ENCODE measurements at regions not wholly inside any gene's neighbourhood (a gene's known extent, or its start where the extent isn't known, plus 50 kb on each side); places are given as distances from the start of the nearest gene placed in this dataset.

DNA sequence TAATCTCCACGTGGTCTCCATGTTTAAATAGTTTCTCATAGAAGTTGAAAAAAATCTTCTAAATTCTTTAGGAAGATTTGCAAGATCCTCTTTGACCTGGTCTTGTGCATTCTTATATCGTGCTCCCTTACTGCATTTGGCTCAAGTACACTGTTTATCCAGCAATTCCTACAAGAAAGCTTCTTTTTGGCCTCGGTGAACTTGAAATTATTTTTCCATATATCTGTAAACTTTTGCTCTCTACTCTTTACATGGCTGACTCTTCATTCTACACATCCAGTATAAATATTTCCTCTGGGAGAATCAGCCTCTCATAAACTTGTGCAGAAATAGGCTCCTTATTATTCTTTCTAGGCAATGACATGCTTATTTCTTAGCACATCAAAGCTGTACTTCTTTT lies 1457.9 kb upstream of the PRR20A start (continued):
- TF ChIP-seq, protein P1, sequence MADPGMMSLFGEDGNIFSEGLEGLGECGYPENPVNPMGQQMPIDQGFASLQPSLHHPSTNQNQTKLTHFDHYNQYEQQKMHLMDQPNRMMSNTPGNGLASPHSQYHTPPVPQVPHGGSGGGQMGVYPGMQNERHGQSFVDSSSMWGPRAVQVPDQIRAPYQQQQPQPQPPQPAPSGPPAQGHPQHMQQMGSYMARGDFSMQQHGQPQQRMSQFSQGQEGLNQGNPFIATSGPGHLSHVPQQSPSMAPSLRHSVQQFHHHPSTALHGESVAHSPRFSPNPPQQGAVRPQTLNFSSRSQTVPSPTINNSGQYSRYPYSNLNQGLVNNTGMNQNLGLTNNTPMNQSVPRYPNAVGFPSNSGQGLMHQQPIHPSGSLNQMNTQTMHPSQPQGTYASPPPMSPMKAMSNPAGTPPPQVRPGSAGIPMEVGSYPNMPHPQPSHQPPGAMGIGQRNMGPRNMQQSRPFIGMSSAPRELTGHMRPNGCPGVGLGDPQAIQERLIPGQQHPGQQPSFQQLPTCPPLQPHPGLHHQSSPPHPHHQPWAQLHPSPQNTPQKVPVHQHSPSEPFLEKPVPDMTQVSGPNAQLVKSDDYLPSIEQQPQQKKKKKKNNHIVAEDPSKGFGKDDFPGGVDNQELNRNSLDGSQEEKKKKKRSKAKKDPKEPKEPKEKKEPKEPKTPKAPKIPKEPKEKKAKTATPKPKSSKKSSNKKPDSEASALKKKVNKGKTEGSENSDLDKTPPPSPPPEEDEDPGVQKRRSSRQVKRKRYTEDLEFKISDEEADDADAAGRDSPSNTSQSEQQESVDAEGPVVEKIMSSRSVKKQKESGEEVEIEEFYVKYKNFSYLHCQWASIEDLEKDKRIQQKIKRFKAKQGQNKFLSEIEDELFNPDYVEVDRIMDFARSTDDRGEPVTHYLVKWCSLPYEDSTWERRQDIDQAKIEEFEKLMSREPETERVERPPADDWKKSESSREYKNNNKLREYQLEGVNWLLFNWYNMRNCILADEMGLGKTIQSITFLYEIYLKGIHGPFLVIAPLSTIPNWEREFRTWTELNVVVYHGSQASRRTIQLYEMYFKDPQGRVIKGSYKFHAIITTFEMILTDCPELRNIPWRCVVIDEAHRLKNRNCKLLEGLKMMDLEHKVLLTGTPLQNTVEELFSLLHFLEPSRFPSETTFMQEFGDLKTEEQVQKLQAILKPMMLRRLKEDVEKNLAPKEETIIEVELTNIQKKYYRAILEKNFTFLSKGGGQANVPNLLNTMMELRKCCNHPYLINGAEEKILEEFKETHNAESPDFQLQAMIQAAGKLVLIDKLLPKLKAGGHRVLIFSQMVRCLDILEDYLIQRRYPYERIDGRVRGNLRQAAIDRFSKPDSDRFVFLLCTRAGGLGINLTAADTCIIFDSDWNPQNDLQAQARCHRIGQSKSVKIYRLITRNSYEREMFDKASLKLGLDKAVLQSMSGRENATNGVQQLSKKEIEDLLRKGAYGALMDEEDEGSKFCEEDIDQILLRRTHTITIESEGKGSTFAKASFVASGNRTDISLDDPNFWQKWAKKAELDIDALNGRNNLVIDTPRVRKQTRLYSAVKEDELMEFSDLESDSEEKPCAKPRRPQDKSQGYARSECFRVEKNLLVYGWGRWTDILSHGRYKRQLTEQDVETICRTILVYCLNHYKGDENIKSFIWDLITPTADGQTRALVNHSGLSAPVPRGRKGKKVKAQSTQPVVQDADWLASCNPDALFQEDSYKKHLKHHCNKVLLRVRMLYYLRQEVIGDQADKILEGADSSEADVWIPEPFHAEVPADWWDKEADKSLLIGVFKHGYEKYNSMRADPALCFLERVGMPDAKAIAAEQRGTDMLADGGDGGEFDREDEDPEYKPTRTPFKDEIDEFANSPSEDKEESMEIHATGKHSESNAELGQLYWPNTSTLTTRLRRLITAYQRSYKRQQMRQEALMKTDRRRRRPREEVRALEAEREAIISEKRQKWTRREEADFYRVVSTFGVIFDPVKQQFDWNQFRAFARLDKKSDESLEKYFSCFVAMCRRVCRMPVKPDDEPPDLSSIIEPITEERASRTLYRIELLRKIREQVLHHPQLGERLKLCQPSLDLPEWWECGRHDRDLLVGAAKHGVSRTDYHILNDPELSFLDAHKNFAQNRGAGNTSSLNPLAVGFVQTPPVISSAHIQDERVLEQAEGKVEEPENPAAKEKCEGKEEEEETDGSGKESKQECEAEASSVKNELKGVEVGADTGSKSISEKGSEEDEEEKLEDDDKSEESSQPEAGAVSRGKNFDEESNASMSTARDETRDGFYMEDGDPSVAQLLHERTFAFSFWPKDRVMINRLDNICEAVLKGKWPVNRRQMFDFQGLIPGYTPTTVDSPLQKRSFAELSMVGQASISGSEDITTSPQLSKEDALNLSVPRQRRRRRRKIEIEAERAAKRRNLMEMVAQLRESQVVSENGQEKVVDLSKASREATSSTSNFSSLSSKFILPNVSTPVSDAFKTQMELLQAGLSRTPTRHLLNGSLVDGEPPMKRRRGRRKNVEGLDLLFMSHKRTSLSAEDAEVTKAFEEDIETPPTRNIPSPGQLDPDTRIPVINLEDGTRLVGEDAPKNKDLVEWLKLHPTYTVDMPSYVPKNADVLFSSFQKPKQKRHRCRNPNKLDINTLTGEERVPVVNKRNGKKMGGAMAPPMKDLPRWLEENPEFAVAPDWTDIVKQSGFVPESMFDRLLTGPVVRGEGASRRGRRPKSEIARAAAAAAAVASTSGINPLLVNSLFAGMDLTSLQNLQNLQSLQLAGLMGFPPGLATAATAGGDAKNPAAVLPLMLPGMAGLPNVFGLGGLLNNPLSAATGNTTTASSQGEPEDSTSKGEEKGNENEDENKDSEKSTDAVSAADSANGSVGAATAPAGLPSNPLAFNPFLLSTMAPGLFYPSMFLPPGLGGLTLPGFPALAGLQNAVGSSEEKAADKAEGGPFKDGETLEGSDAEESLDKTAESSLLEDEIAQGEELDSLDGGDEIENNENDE (IDR thresholded peaks at IDR 0.05; ENCODE audit: insufficient replicate concordance, low read length) = no peak
- TF ChIP-seq RFX5 (IDR thresholded peaks at IDR 0.05; ENCODE audit: borderline replicate concordance, low read depth, low read length) = no peak
- TF ChIP-seq SUZ12 (IDR thresholded peaks at IDR 0.05; ENCODE audit: low read length) = no peak
- TF ChIP-seq ZNF274 (IDR thresholded peaks at IDR 0.05; ENCODE audit: borderline replicate concordance, extremely low read depth, low read length) = no peak
- TF ChIP-seq SP4 (IDR thresholded peaks at IDR 0.05; ENCODE audit: low read length) = no peak
- no peak for TF ChIP-seq RXRA (IDR thresholded peaks at IDR 0.05; ENCODE audit: insufficient read depth, low read depth, low read length)
- TF ChIP-seq BRCA1 (IDR thresholded peaks at IDR 0.05; ENCODE audit: low read depth, low read length) = no peak
- TF ChIP-seq, protein P2, sequence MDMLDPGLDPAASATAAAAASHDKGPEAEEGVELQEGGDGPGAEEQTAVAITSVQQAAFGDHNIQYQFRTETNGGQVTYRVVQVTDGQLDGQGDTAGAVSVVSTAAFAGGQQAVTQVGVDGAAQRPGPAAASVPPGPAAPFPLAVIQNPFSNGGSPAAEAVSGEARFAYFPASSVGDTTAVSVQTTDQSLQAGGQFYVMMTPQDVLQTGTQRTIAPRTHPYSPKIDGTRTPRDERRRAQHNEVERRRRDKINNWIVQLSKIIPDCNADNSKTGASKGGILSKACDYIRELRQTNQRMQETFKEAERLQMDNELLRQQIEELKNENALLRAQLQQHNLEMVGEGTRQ (IDR thresholded peaks at IDR 0.05; ENCODE audit: low read length) = no peak
- no peak for TF ChIP-seq FOSL1 (IDR thresholded peaks at IDR 0.05; ENCODE audit: insufficient read depth, low read depth, low read length)
- no peak for TF ChIP-seq KDM5A (IDR thresholded peaks at IDR 0.05; ENCODE audit: low read length)
- no peak for TF ChIP-seq SIN3A (conservative IDR thresholded peaks at IDR 0.05 in 1 of 2, IDR thresholded peaks at IDR 0.05 in 1 of 2; ENCODE audit: low read depth in 1 of 2, low read length in 2 of 2)

Data from H1 (cell line).